UCSD-AML1 (cell line): ENCODE measurements at regions not wholly inside any gene's neighbourhood (a gene's known extent, or its start where the extent isn't known, plus 50 kb on each side); places are given as distances from the start of the nearest gene placed in this dataset.

Source experiments
- DNase-seq: peaks from one replicate; lab custom pipeline; 2025; ENCODE audit not compliant: unreplicated experiment; lab: John Stamatoyannopoulos, UW

DNA sequence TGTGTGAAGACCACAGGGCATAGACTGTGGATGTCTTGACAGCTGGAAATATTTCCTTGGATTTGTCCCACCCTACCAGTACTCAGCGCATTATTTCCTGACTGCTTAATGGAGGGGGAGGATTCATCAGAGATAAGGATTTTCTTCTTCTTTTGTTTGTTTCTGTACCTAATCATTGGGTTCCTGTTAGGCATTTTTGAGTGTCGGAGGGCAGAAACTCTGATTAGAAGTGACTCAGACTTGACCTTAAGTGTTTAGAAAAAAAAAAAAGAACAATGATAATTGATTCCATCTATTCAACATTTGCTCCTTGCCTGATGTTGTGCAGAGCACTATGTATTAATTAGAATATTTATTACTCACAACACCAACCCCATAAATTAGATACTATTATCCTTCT, 78.5 kb upstream of the SYNPR start:
- no peak for DNase-seq

DNA sequence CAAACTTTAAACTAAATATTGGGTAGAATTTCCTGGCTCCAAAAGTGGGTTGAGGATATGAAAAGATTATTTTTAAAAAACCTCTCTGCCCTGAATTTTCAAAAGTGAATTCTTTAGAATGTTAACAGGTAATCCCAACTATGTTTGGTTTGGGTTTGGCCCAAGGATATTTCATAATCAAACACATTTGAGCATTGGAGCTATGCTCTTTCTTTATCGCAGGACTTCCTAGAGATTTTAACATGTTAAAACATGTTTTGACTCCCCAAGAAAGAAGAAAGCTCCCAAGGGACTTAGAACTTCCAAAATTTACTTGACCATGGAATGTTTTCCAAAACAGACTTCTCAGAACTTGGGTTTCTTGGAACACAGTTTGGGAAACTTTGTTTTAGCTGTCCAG, 75.6 kb upstream of the SYNPR start:
- DNase-seq = no peak

DNA sequence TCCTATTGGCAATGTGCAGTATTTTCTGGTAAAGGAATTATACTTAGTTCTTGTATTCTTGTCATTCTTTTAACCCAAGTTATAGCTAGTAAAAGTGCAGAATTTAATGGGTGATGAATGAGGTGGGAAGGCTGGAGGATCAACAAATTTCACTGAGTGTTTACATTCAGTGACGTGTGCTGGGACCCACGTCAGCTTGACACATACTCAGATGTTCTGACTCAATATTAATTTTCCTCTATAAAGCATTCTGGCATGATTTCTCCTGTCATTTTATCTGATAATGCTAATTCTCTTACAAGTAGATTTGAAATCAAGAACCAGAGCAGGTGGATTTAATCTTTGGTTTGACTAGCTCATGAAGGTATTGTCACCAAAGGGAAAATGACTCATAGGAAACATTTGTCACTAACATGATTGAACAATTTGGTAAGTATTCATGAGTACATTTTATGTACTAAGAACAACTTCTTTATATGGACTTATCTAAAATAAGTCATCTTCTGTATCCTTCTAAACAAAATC, 71.0 kb upstream of the SYNPR start:
- DNase-seq = no peak

DNA sequence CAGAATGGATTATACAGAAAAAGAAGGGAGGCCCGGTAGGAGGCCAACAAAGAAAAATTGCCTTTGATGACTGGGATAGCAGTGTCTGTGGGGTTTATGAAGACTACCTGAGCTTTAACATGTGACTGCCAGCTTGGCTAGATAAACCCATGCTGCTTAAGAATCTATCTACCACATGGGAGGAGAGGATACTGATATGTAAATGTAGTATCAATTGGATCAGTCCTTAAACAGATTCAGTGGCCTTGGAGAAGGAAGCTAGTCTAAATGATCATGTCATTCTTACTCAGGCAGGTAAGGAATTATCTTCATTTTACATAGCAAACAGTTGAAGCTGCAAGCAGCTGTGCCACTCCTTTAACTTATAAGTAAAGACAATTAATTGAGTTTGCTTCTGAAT, 50.0 kb upstream of the SYNPR start:
- no peak for DNase-seq
